ENCODE measurements at regions not wholly inside any gene's neighbourhood (a gene's known extent, or its start where the extent isn't known, plus 50 kb on each side); places are given as distances from the start of the nearest gene placed in this dataset.

DNA sequence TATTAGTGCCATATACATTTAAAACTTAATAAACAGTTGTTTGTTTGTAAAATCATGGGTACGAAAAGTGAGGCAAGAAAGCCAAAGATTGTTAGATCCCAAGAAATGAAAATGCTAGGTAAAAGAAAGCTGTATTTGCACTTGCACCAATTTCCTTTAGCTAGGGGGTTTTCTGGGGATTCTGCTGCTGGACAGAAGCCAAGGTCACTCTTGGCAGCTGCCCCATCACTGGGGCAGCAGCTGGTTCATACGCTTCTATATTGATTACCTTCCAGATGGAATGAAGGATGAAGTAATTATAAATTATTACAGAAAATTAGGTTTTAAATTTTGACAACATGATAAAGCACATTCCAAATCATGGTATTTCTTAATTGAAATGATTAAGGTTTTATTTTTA, 127.4 kb downstream of the SLITRK5 start:
- TF ChIP-seq, protein P1, sequence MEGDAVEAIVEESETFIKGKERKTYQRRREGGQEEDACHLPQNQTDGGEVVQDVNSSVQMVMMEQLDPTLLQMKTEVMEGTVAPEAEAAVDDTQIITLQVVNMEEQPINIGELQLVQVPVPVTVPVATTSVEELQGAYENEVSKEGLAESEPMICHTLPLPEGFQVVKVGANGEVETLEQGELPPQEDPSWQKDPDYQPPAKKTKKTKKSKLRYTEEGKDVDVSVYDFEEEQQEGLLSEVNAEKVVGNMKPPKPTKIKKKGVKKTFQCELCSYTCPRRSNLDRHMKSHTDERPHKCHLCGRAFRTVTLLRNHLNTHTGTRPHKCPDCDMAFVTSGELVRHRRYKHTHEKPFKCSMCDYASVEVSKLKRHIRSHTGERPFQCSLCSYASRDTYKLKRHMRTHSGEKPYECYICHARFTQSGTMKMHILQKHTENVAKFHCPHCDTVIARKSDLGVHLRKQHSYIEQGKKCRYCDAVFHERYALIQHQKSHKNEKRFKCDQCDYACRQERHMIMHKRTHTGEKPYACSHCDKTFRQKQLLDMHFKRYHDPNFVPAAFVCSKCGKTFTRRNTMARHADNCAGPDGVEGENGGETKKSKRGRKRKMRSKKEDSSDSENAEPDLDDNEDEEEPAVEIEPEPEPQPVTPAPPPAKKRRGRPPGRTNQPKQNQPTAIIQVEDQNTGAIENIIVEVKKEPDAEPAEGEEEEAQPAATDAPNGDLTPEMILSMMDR (conservative IDR thresholded peaks at IDR 0.05) = no peak
- TF ChIP-seq EZH2 (IDR thresholded peaks at IDR 0.05; ENCODE audit: low read depth) = no peak
